ENCODE measurements at regions not wholly inside any gene's neighbourhood (a gene's known extent, or its start where the extent isn't known, plus 50 kb on each side); places are given as distances from the start of the nearest gene placed in this dataset.

- TF ChIP-seq EZH2phosphoT487 (conservative IDR thresholded peaks at IDR 0.05; ENCODE audit: low read length), result no peak
- TF ChIP-seq, protein P1, sequence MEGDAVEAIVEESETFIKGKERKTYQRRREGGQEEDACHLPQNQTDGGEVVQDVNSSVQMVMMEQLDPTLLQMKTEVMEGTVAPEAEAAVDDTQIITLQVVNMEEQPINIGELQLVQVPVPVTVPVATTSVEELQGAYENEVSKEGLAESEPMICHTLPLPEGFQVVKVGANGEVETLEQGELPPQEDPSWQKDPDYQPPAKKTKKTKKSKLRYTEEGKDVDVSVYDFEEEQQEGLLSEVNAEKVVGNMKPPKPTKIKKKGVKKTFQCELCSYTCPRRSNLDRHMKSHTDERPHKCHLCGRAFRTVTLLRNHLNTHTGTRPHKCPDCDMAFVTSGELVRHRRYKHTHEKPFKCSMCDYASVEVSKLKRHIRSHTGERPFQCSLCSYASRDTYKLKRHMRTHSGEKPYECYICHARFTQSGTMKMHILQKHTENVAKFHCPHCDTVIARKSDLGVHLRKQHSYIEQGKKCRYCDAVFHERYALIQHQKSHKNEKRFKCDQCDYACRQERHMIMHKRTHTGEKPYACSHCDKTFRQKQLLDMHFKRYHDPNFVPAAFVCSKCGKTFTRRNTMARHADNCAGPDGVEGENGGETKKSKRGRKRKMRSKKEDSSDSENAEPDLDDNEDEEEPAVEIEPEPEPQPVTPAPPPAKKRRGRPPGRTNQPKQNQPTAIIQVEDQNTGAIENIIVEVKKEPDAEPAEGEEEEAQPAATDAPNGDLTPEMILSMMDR (IDR thresholded peaks at IDR 0.05; ENCODE audit: insufficient read depth, low read length, poor library complexity, severe bottlenecking), result no peak
These were observed 902.3 kb downstream of the GRID1 start for GRCh38 chr10:85464336-85464735.
